ENCODE measurements at regions not wholly inside any gene's neighbourhood (a gene's known extent, or its start where the extent isn't known, plus 50 kb on each side); places are given as distances from the start of the nearest gene placed in this dataset.

DNA sequence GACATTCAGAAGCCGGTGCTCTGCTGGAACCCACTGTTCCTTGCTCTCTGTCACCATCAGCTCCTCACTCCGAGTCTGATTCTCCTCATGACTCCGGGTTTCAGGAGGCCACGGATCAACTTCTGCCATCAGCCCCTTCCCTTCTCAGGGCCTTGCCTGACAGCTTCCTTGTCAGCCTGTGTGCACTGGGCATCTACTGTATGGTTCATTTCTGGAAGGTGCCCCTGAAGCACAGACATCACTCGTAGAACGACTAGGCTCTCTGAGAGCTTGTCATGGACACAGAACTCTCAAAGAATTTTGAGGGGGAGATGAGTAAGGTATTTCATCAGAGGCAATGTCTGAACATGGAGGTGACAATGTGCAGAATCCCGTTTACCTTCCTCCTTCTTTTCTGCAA is 396.1 kb downstream of the TNS3 start (continued):
- TF ChIP-seq, protein P1, sequence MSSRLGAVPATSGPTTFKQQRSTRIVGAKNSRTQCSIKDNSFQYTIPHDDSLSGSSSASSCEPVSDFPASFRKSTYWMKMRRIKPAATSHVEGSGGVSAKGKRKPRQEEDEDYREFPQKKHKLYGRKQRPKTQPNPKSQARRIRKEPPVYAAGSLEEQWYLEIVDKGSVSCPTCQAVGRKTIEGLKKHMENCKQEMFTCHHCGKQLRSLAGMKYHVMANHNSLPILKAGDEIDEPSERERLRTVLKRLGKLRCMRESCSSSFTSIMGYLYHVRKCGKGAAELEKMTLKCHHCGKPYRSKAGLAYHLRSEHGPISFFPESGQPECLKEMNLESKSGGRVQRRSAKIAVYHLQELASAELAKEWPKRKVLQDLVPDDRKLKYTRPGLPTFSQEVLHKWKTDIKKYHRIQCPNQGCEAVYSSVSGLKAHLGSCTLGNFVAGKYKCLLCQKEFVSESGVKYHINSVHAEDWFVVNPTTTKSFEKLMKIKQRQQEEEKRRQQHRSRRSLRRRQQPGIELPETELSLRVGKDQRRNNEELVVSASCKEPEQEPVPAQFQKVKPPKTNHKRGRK (CRISPR knock-in tag; IDR thresholded peaks at IDR 0.05; ENCODE audit: borderline replicate concordance): no peak

DNA sequence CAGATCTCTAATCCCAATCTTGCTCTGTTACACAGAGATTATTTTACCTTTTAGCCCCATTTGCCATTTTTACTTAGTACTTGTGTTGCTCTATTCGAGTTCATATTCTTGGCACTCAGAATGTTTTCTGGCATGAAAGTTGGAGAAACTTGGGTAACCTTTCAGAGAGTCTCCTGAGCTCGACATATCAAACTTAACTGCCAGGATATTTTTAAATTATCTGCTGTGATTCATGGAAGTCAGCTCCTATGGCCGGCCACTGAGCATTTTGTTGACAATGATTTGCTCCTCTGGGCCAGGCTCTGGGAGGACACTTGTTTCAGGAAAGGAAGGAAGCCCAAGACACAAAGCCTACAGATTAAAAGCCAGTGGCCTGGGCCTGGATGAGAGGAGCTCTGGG is 396.7 kb downstream of the TNS3 start:
- Mint-ChIP-seq H3K27ac (no peak overlapping the region), H3K4me3 (no peak overlapping the region), H3K9me3 (no peaks in the 10 kb centered on the region), H3K36me3 (no peaks in the 10 kb centered on the region), H3K4me1 (peaks cover 5% of the 10 kb centered on the region; the same call in 1 of the 2 replicates), H3K27me3 (ENCODE audit: low read depth) (no peaks in the 10 kb centered on the region)
- POLR2A ChIA-PET: no interaction called here
- TF ChIP-seq, protein P2, sequence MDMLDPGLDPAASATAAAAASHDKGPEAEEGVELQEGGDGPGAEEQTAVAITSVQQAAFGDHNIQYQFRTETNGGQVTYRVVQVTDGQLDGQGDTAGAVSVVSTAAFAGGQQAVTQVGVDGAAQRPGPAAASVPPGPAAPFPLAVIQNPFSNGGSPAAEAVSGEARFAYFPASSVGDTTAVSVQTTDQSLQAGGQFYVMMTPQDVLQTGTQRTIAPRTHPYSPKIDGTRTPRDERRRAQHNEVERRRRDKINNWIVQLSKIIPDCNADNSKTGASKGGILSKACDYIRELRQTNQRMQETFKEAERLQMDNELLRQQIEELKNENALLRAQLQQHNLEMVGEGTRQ (CRISPR knock-in tag; IDR thresholded peaks at IDR 0.05): no peak
- TF ChIP-seq TEAD4 (CRISPR knock-in tag; IDR thresholded peaks at IDR 0.05) (no peak), TP53 (CRISPR knock-in tag; IDR thresholded peaks at IDR 0.05) (no peak)
- ATAC-seq (no peak), DNase-seq (ENCODE audit: low spot score) (no peak)
- CTCF ChIA-PET: no interaction called here

DNA sequence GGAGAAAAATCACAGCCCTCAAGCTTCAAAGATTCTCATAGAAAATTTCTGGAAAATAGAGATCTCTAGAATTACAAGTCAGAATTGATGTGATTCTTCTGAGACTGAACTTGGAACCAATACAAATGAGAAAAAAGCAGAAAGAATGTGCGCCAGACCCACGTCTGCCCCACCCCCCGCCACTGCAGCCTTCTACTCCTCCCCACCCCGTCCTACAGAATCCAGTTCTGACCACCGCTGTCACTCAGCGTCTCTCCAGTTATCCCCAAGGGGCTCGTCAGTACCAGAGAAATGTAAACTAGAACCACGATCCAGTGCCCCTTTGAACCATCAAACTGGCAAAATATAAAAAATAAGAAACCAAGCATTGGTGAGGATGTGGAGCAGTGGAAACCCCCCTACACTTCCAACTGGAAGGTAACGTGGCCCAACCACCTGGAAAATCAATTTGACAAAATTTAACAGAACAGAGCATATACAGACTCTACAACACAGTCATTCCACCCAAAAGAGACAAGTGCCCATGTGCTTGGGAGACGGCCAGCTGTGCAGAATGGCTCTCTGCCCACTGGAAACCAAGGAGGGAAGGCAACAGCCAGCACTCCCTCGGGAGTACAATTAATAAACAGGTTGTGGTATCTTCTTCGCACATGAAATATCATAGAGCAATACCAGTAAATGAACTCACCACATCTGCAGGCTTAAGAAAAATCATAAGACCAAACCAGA is 397.9 kb downstream of the TNS3 start:
- ChIA-PET CTCF (interaction anchor here (1.1 kb wide), 1 partner anchor 70 kb away, joined by 3 read pairs; no protein-coding TSS in a partner anchor), POLR2A (no interaction called here)
- ATAC-seq (no peak), DNase-seq (ENCODE audit: low spot score) (no peak)
- Mint-ChIP-seq H3K27me3 (ENCODE audit: low read depth) (no peaks in the 10 kb centered on the region), H3K4me1 (peaks cover 11% of the 10 kb centered on the region), H3K36me3 (no peaks in the 10 kb centered on the region), H3K9me3 (no peaks in the 10 kb centered on the region), H3K4me3 (no peak overlapping the region), H3K27ac (no peak overlapping the region)
- TF ChIP-seq, protein P3, sequence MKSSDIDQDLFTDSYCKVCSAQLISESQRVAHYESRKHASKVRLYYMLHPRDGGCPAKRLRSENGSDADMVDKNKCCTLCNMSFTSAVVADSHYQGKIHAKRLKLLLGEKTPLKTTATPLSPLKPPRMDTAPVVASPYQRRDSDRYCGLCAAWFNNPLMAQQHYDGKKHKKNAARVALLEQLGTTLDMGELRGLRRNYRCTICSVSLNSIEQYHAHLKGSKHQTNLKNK (CRISPR knock-in tag; IDR thresholded peaks at IDR 0.05): no peak
- TF ChIP-seq FOXK1 (CRISPR knock-in tag; IDR thresholded peaks at IDR 0.05) (no peak), CREM (CRISPR knock-in tag; IDR thresholded peaks at IDR 0.05) (no peak)
- TF ChIP-seq, protein P4, sequence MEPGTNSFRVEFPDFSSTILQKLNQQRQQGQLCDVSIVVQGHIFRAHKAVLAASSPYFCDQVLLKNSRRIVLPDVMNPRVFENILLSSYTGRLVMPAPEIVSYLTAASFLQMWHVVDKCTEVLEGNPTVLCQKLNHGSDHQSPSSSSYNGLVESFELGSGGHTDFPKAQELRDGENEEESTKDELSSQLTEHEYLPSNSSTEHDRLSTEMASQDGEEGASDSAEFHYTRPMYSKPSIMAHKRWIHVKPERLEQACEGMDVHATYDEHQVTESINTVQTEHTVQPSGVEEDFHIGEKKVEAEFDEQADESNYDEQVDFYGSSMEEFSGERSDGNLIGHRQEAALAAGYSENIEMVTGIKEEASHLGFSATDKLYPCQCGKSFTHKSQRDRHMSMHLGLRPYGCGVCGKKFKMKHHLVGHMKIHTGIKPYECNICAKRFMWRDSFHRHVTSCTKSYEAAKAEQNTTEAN (CRISPR knock-in tag; IDR thresholded peaks at IDR 0.05): no peak
- TF ChIP-seq, protein P5, sequence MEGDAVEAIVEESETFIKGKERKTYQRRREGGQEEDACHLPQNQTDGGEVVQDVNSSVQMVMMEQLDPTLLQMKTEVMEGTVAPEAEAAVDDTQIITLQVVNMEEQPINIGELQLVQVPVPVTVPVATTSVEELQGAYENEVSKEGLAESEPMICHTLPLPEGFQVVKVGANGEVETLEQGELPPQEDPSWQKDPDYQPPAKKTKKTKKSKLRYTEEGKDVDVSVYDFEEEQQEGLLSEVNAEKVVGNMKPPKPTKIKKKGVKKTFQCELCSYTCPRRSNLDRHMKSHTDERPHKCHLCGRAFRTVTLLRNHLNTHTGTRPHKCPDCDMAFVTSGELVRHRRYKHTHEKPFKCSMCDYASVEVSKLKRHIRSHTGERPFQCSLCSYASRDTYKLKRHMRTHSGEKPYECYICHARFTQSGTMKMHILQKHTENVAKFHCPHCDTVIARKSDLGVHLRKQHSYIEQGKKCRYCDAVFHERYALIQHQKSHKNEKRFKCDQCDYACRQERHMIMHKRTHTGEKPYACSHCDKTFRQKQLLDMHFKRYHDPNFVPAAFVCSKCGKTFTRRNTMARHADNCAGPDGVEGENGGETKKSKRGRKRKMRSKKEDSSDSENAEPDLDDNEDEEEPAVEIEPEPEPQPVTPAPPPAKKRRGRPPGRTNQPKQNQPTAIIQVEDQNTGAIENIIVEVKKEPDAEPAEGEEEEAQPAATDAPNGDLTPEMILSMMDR (IDR thresholded peaks at IDR 0.05): no peak
- TF ChIP-seq, protein P6, sequence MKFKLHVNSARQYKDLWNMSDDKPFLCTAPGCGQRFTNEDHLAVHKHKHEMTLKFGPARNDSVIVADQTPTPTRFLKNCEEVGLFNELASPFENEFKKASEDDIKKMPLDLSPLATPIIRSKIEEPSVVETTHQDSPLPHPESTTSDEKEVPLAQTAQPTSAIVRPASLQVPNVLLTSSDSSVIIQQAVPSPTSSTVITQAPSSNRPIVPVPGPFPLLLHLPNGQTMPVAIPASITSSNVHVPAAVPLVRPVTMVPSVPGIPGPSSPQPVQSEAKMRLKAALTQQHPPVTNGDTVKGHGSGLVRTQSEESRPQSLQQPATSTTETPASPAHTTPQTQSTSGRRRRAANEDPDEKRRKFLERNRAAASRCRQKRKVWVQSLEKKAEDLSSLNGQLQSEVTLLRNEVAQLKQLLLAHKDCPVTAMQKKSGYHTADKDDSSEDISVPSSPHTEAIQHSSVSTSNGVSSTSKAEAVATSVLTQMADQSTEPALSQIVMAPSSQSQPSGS (CRISPR knock-in tag; IDR thresholded peaks at IDR 0.05; ENCODE audit: borderline replicate concordance, low read depth): no peak
- TF ChIP-seq, protein P7, sequence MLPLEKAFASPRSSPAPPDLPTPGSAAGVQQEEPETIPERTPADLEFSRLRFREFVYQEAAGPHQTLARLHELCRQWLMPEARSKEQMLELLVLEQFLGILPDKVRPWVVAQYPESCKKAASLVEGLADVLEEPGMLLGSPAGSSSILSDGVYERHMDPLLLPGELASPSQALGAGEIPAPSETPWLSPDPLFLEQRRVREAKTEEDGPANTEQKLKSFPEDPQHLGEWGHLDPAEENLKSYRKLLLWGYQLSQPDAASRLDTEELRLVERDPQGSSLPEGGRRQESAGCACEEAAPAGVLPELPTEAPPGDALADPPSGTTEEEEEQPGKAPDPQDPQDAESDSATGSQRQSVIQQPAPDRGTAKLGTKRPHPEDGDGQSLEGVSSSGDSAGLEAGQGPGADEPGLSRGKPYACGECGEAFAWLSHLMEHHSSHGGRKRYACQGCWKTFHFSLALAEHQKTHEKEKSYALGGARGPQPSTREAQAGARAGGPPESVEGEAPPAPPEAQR (CRISPR knock-in tag; IDR thresholded peaks at IDR 0.05): no peak
